GM12878 (cell line): ENCODE measurements at regions not wholly inside any gene's neighbourhood (a gene's known extent, or its start where the extent isn't known, plus 50 kb on each side); places are given as distances from the start of the nearest gene placed in this dataset.

Experiments
- ATAC-seq: fragments of 200-7000 bp; cut with Tn5 transposase; 3 replicates; pipeline ENCODE4 v1.9.1; 2020; ENCODE audit warnings: mild to moderate bottlenecking, moderate library complexity
- BruUV-seq: library from RNA; stranded (reverse); fragments of 400-500 nt; replicated peaks from 2 replicates; lab custom pipeline; 2021; lab: Mats Ljungman, UMichigan
- CTCF ChIA-PET: fragments of 300-600 bp; sonication (Branson Sonifier 250); formaldehyde crosslinking; extraction: SDS; loops from one replicate; lab custom pipeline; 2021; ENCODE audit warnings: inconsistent platforms; lab: Yijun Ruan, JAX
- POLR2A ChIA-PET: fragments of 350-600 bp; formaldehyde crosslinking; extraction: SDS; loops from one replicate; lab custom pipeline; 2021; ENCODE audit warnings: inconsistent platforms; lab: Charles Lee
- RAD21 ChIA-PET: fragments of 300-600 bp; sonication (Branson Sonifier 250); formaldehyde crosslinking; loops from one replicate; lab custom pipeline; 2023; ENCODE audit warnings: antibody characterized with exemption; ENCODE audit not compliant: unreplicated experiment; lab: Charles Lee
- SMC1A ChIA-PET: fragments of 300-600 bp; sonication (Branson Sonifier 250); formaldehyde crosslinking; loops from one replicate; lab custom pipeline; 2023; ENCODE audit not compliant: unreplicated experiment, uncharacterized antibody; lab: Charles Lee
- DNase-seq: peaks from one replicate; pipeline ENCODE4 v3.0.0-alpha.2; 2011; ENCODE audit warnings: low read depth, low spot score
- FAIRE-seq: peaks from 3 replicates; lab custom pipeline; 2011; peaks lifted over from hg19 to GRCh38; lab: Jason Lieb, UNC
- H2AFZ ChIP-seq: 2 replicates; pipeline ENCODE4 v1.6.0; 2011; ENCODE audit warnings: low read depth, low read length, control low read depth; ENCODE audit not compliant: control insufficient read depth
- H3K27ac ChIP-seq: 2 replicates; pipeline ENCODE4 v1.5.1; 2011; ENCODE audit warnings: control low read depth; ENCODE audit not compliant: control insufficient read depth, insufficient read depth
- H3K27me3 ChIP-seq, 2 experiments: replicated peaks in 1 of 2; 2 replicates each; pipeline versions ENCODE4 v1.6.0 to v1.6.1; 2011; ENCODE audit warnings: low read length in 1 of 2; ENCODE audit not compliant: control insufficient read depth in 2 of 2, insufficient read depth in 2 of 2
- H3K36me3 ChIP-seq, 2 experiments: 2 replicates each; pipeline ENCODE4 v1.5.1; 2011; ENCODE audit warnings: low read length in 1 of 2; ENCODE audit not compliant: control insufficient read depth in 2 of 2, insufficient read depth in 2 of 2
- H3K4me1 ChIP-seq: 2 replicates; pipeline ENCODE4 v1.6.1; 2011; ENCODE audit warnings: mild to moderate bottlenecking, low read length, moderate library complexity, mixed read lengths; ENCODE audit not compliant: control insufficient read depth, insufficient read depth
- H3K4me2 ChIP-seq: 2 replicates; pipeline ENCODE4 v1.6.0; 2011; ENCODE audit warnings: control low read depth; ENCODE audit not compliant: control insufficient read depth, insufficient read depth
- H3K4me3 ChIP-seq: fragments of 200-600 bp; sonication (generic); 2 replicates; pipeline ENCODE4 v1.5.1; 2016
- H3K79me2 ChIP-seq: 2 replicates; pipeline ENCODE4 v1.6.0; 2011; ENCODE audit warnings: low read length; ENCODE audit not compliant: control insufficient read depth, insufficient read depth
- H3K9ac ChIP-seq: 2 replicates; pipeline ENCODE4 v1.8.0; 2011; ENCODE audit warnings: low read length, control low read depth, mixed read lengths; ENCODE audit not compliant: control insufficient read depth, insufficient read depth
- H3K9me3 ChIP-seq: replicated peaks from 3 replicates; pipeline ENCODE4 v1.5.1; 2011; ENCODE audit warnings: mild to moderate bottlenecking, low read length; ENCODE audit not compliant: control insufficient read depth, insufficient read depth
- H4K20me1 ChIP-seq: 2 replicates; pipeline ENCODE4 v1.6.0; 2011; ENCODE audit not compliant: control insufficient read depth, insufficient read depth
- ATF2 ChIP-seq: IDR thresholded peaks from 2 replicates; pipeline ENCODE4 v1.6.1; 2012; ENCODE audit warnings: low read length, inconsistent platforms
- ATF7 ChIP-seq: fragments of 450-650 bp; IDR thresholded peaks from 2 replicates; pipeline ENCODE4 v1.6.1; 2016; ENCODE audit warnings: low read depth, mild to moderate bottlenecking
- BRCA1 ChIP-seq: IDR thresholded peaks from 2 replicates; pipeline ENCODE4 v1.6.1; 2011; ENCODE audit warnings: low read depth, low read length, improper control_type of control experiment
- CBFB ChIP-seq: IDR thresholded peaks from 2 replicates; pipeline ENCODE4 v1.6.1; 2016; ENCODE audit warnings: antibody characterized with exemption, low read depth
- DPF2 ChIP-seq: fragments of 450-650 bp; IDR thresholded peaks from 2 replicates; pipeline ENCODE4 v1.6.1; 2017; ENCODE audit warnings: mild to moderate bottlenecking
- EED ChIP-seq: sonication (generic); IDR thresholded peaks from 2 replicates; pipeline ENCODE4 v1.6.1; 2016; ENCODE audit warnings: antibody characterized with exemption, low read depth
- ETV6 ChIP-seq, 2 experiments: fragments of 450-650 bp in 1 of 2; IDR thresholded peaks in 1 of 2; conservative IDR thresholded peaks in 1 of 2; 2 replicates each; pipeline ENCODE4 v1.6.1; 2014; ENCODE audit warnings: antibody characterized with exemption in 1 of 2, borderline replicate concordance in 1 of 2, low read depth in 1 of 2, mild to moderate bottlenecking in 1 of 2, moderate library complexity in 1 of 2
- EZH2 ChIP-seq: IDR thresholded peaks from 2 replicates; pipeline ENCODE4 v1.6.1; 2012; ENCODE audit warnings: low read depth, mild to moderate bottlenecking, control low read depth, inconsistent platforms, low read length, borderline replicate concordance; ENCODE audit not compliant: control insufficient read depth
- HDGF ChIP-seq: fragments of 450-650 bp; IDR thresholded peaks from 2 replicates; pipeline ENCODE4 v1.6.1; 2016; ENCODE audit warnings: antibody characterized with exemption
- IKZF1 ChIP-seq: fragments of 450-650 bp; conservative IDR thresholded peaks from 2 replicates; pipeline ENCODE4 v1.6.1; 2017; ENCODE audit warnings: antibody characterized with exemption, mild to moderate bottlenecking
- IKZF2 ChIP-seq, 2 experiments: fragments of 450-650 bp; IDR thresholded peaks; 2 replicates each; pipeline ENCODE4 v1.6.1; 2017; ENCODE audit warnings: mild to moderate bottlenecking in 2 of 2, moderate library complexity in 2 of 2
- JUNB ChIP-seq: IDR thresholded peaks from 2 replicates; pipeline ENCODE4 v1.6.1; 2016; ENCODE audit warnings: antibody characterized with exemption, mild to moderate bottlenecking
- KAT2A ChIP-seq: conservative IDR thresholded peaks from 2 replicates; pipeline ENCODE4 v1.6.1; 2011; ENCODE audit warnings: low read depth, low read length; ENCODE audit not compliant: control insufficient read depth
- LARP7 ChIP-seq: fragments of 450-650 bp; IDR thresholded peaks from 2 replicates; pipeline ENCODE4 v1.6.1; 2017; ENCODE audit warnings: mild to moderate bottlenecking
- MEF2B ChIP-seq: fragments of 450-650 bp; IDR thresholded peaks from 2 replicates; pipeline ENCODE4 v1.6.1; 2018; ENCODE audit warnings: mild to moderate bottlenecking, moderate library complexity; ENCODE audit not compliant: partially characterized antibody, poor library complexity, severe bottlenecking
- MTA2 ChIP-seq: fragments of 450-650 bp; IDR thresholded peaks from 2 replicates; pipeline ENCODE4 v1.6.1; 2016; ENCODE audit warnings: low read depth, mild to moderate bottlenecking, moderate library complexity
- NFIC ChIP-seq: IDR thresholded peaks from 2 replicates; pipeline ENCODE4 v1.6.1; 2012; ENCODE audit warnings: low read depth, mild to moderate bottlenecking, inconsistent platforms, low read length, moderate library complexity
- PBX3 ChIP-seq: IDR thresholded peaks from 2 replicates; pipeline ENCODE4 v1.6.1; 2011; ENCODE audit warnings: mild to moderate bottlenecking, low read depth, low read length, moderate library complexity; ENCODE audit not compliant: insufficient replicate concordance
- RAD21 ChIP-seq: IDR thresholded peaks from 2 replicates; pipeline ENCODE4 v1.6.1; 2011; ENCODE audit warnings: mild to moderate bottlenecking, low read depth, low read length, moderate library complexity; ENCODE audit not compliant: insufficient read depth
- RELA ChIP-seq: fragments of 450-650 bp; IDR thresholded peaks from 2 replicates; pipeline ENCODE4 v1.8.0; 2014; ENCODE audit warnings: borderline replicate concordance; ENCODE audit not compliant: partially characterized antibody
- SPI1 ChIP-seq: IDR thresholded peaks from 2 replicates; pipeline ENCODE4 v1.6.1; 2011; ENCODE audit warnings: low read depth, mild to moderate bottlenecking, low read length, moderate library complexity, borderline replicate concordance; ENCODE audit not compliant: insufficient read depth
- STAT1 ChIP-seq: fragments of 450-650 bp; conservative IDR thresholded peaks from 2 replicates; pipeline ENCODE4 v1.6.1; 2014; ENCODE audit warnings: antibody characterized with exemption, mild to moderate bottlenecking
- YBX1 ChIP-seq: fragments of 450-650 bp; IDR thresholded peaks from 2 replicates; pipeline ENCODE4 v1.6.1; 2016; ENCODE audit warnings: antibody characterized with exemption
- WGBS: methylation state at CpG from one replicate; pipeline ENCODE4 v1.1.6; 2016; ENCODE audit warnings: low lambda C conversion rate; ENCODE audit not compliant: insufficient replicate concordance, insufficient coverage; ENCODE audit errors: missing lambda C conversion rate; 5-methylcytosine and 5-hydroxymethylcytosine counted together
- in situ Hi-C: fragments of 300-500 bp; cut with MboI; formaldehyde crosslinking; loops from 9 replicates; pipeline ENCODE4 v1.14.3; 2018; ENCODE audit warnings: mixed read lengths
- intact Hi-C: fragments of 100-400 bp; cut with micrococcal nuclease; formaldehyde crosslinking; loops from one replicate; pipeline ENCODE4 v1.14.2; 2022; ENCODE audit not compliant: unreplicated experiment

GRCh38 chr14:40122968-40123648 is 690.9 kb upstream of the FBXO33 start (continued):
- no peak for TF ChIP-seq ETV6 (conservative IDR thresholded peaks at IDR 0.05 in 1 of 2, IDR thresholded peaks at IDR 0.05 in 1 of 2; ENCODE audit: borderline replicate concordance in 1 of 2, low read depth in 1 of 2)
- TF ChIP-seq LARP7 = no peak
- no peak for TF ChIP-seq RELA
- no peak for TF ChIP-seq RAD21
- no peak for TF ChIP-seq KAT2A
- TF ChIP-seq EZH2 = no peak
- 0 out of 2 replicates have a peak, but pooled peaks have one; percentile 19 for TF ChIP-seq ATF2
- no peak for TF ChIP-seq HDGF
- no peak for TF ChIP-seq STAT1
- no peak for TF ChIP-seq CBFB

- FAIRE-seq = no peak
- Histone ChIP-seq H3K4me2 (no peak overlapping the region), H4K20me1 (no peaks in the 10 kb centered on the region), H3K9me3 (no peaks in the 10 kb centered on the region), H3K4me1 (no peaks in the 10 kb centered on the region; the same call in 1 of the 2 replicates), H3K79me2 (no peaks in the 10 kb centered on the region), H3K4me3 (no peak overlapping the region), H2AFZ (no peak overlapping the region), H3K27me3 (no peaks in the 10 kb centered on the region), H3K9ac (no peak overlapping the region), H3K36me3 (no peaks in the 10 kb centered on the region), H3K27ac (no peak overlapping the region)
- ChIA-PET SMC1A (interaction anchor here (1.4 kb wide), 1 partner anchor 9 kb away, joined by 3 read pairs; no protein-coding TSS in a partner anchor), RAD21 (no interaction called here), CTCF (no interaction called here), POLR2A (no interaction called here)
- in situ Hi-C loops = no loop called here
- intact Hi-C loops = no loop called here
- TF ChIP-seq IKZF1 (peak; percentile 69), EED (peak; percentile 56; the same call in 1 of the 2 replicates), DPF2 (0 out of 2 replicates have a peak, but pooled peaks have one; percentile 34), NFIC (peak; percentile 59; the same call in 1 of the 2 replicates), BRCA1 (no peak), YBX1 (no peak), ATF7 (peak; percentile 49), IKZF2 (IDR thresholded peaks at IDR 0.05) (peak; percentile 57 to 71; a peak in 2 of 4 replicates), HDGF (no peak), RELA (no peak), MTA2 (peak; percentile 45; the same call in 1 of the 2 replicates), JUNB (peak; percentile 47; the same call in 1 of the 2 replicates), MEF2B (peak; percentile 23), PBX3 (no peak), SPI1 (peak; percentile 72)
- WGBS = 0% methylated on average over 2 of the region's 2 CpGs
- BruUV-seq = no TSS peak
- peak; percentile 89 for ATAC-seq
- DNase-seq = no peak
These were observed 687.5 kb upstream of the FBXO33 start for GRCh38 chr14:40119765-40120164.
